H9 (cell line): ENCODE measurements at regions not wholly inside any gene's neighbourhood (a gene's known extent, or its start where the extent isn't known, plus 50 kb on each side); places are given as distances from the start of the nearest gene placed in this dataset.

Source experiments
- DNase-seq: peaks from one replicate; pipeline ENCODE4 v3.0.0-alpha.2; 2017
- H2AFZ ChIP-seq: one replicate; pipeline ENCODE4 v1.6.1; 2013; ENCODE audit warnings: mild to moderate bottlenecking, low read length, control low read depth, moderate library complexity
- H2AK5ac ChIP-seq: 2 replicates; pipeline ENCODE4 v1.6.1; 2013; ENCODE audit warnings: low read length, control low read depth, mixed read lengths; ENCODE audit not compliant: insufficient read length
- H2BK120ac ChIP-seq: one replicate; pipeline ENCODE4 v1.6.1; 2013; ENCODE audit warnings: low read depth, mild to moderate bottlenecking, low read length, control low read depth, inconsistent platforms; ENCODE audit not compliant: poor library complexity, severe bottlenecking
- H2BK12ac ChIP-seq: 2 replicates; pipeline ENCODE4 v1.6.1; 2013; ENCODE audit warnings: low read length, control low read depth, mixed read lengths, low read depth; ENCODE audit not compliant: insufficient read length
- H2BK15ac ChIP-seq: 2 replicates; pipeline ENCODE4 v1.6.1; 2013; ENCODE audit warnings: low read depth, low read length, control low read depth
- H2BK20ac ChIP-seq: one replicate; pipeline ENCODE4 v1.6.1; 2013; ENCODE audit warnings: low read depth, mild to moderate bottlenecking, low read length, control low read depth, inconsistent platforms; ENCODE audit not compliant: poor library complexity, severe bottlenecking
- H2BK5ac ChIP-seq: 2 replicates; pipeline ENCODE4 v1.6.1; 2013; ENCODE audit warnings: low read length, control low read depth, mixed read lengths; ENCODE audit not compliant: insufficient read length
- H3K14ac ChIP-seq: 2 replicates; pipeline ENCODE4 v1.6.1; 2013; ENCODE audit warnings: low read length, control low read depth; ENCODE audit not compliant: insufficient read depth
- H3K18ac ChIP-seq: 2 replicates; pipeline ENCODE4 v1.6.1; 2013; ENCODE audit warnings: low read depth, mild to moderate bottlenecking, mixed read lengths, low read length, control low read depth; ENCODE audit not compliant: insufficient read length
- H3K23ac ChIP-seq: 2 replicates; pipeline ENCODE4 v1.6.1; 2013; ENCODE audit warnings: low read length, control low read depth, mixed read lengths, low read depth; ENCODE audit not compliant: insufficient read length
- H3K23me2 ChIP-seq: 2 replicates; pipeline ENCODE4 v1.6.1; 2013; ENCODE audit warnings: low read depth, mild to moderate bottlenecking, mixed read lengths, low read length, control low read depth; ENCODE audit not compliant: insufficient read length, poor library complexity, severe bottlenecking
- H3K27ac ChIP-seq: 2 replicates; pipeline ENCODE4 v1.5.1; 2013; ENCODE audit warnings: low read length, control low read depth, mixed read lengths, low read depth; ENCODE audit not compliant: insufficient read length
- H3K27me3 ChIP-seq: 2 replicates; pipeline ENCODE4 v1.6.1; 2013; ENCODE audit warnings: low read length, control low read depth, inconsistent platforms; ENCODE audit not compliant: insufficient read depth
- H3K4ac ChIP-seq: 2 replicates; pipeline ENCODE4 v1.6.1; 2013; ENCODE audit warnings: low read depth, mild to moderate bottlenecking, control low read depth, inconsistent platforms, low read length, moderate library complexity
- H3K4me1 ChIP-seq: 2 replicates; pipeline ENCODE4 v1.6.1; 2013; ENCODE audit warnings: low read length, control low read depth, inconsistent platforms; ENCODE audit not compliant: insufficient read depth
- H3K4me2 ChIP-seq: 2 replicates; pipeline ENCODE4 v1.6.1; 2013; ENCODE audit warnings: low read length, control low read depth, mixed read lengths; ENCODE audit not compliant: insufficient read length, insufficient read depth
- H3K56ac ChIP-seq: 2 replicates; pipeline ENCODE4 v1.6.1; 2013; ENCODE audit warnings: low read depth, mild to moderate bottlenecking, mixed read lengths, low read length, control low read depth; ENCODE audit not compliant: insufficient read length
- H3K79me1 ChIP-seq: 2 replicates; pipeline ENCODE4 v1.6.1; 2013; ENCODE audit warnings: low read depth, mild to moderate bottlenecking, moderate library complexity, low read length, control low read depth, inconsistent platforms; ENCODE audit not compliant: insufficient read depth, poor library complexity, severe bottlenecking
- H3K79me2 ChIP-seq: 2 replicates; pipeline ENCODE4 v1.6.1; 2013; ENCODE audit warnings: low read length, control low read depth, inconsistent platforms; ENCODE audit not compliant: insufficient read depth
- H3K9ac ChIP-seq: 2 replicates; pipeline ENCODE4 v1.6.1; 2013; ENCODE audit warnings: low read length, control low read depth, mixed read lengths; ENCODE audit not compliant: insufficient read length; ENCODE audit errors: extremely low read depth
- H3K9me3 ChIP-seq: one replicate; pipeline ENCODE4 v1.6.1; 2013; ENCODE audit warnings: low read depth, low read length, inconsistent platforms; ENCODE audit not compliant: control insufficient read depth
- H3T11ph ChIP-seq: one replicate; pipeline ENCODE4 v1.6.1; 2013; ENCODE audit warnings: mild to moderate bottlenecking, low read length, control low read depth, inconsistent platforms
- H4K20me1 ChIP-seq: one replicate; pipeline ENCODE4 v1.6.1; 2013; ENCODE audit not compliant: control insufficient read depth, insufficient read length, insufficient read depth
- H4K5ac ChIP-seq: 2 replicates; pipeline ENCODE4 v1.6.1; 2013; ENCODE audit warnings: low read depth, mild to moderate bottlenecking, mixed read lengths, low read length, control low read depth; ENCODE audit not compliant: insufficient read length
- H4K8ac ChIP-seq: replicated peaks from 2 replicates; pipeline ENCODE4 v1.6.1; 2013; ENCODE audit warnings: low read length, control low read depth, mixed read lengths, low read depth; ENCODE audit not compliant: insufficient read length
- H4K91ac ChIP-seq: 2 replicates; pipeline ENCODE4 v1.6.1; 2013; ENCODE audit warnings: low read depth, mild to moderate bottlenecking, moderate library complexity, mixed read lengths, low read length, control low read depth; ENCODE audit not compliant: insufficient read length
- H3K27ac Mint-ChIP-seq, 3 experiments: 2 replicates in 2 of 3; 3 replicates in 1 of 3; pipeline ENCODE4 v1.8.0; 2020 to 2021; ENCODE audit warnings: mixed read lengths in 3 of 3, mild to moderate bottlenecking in 1 of 3, moderate library complexity in 1 of 3
- H3K27me3 Mint-ChIP-seq: 2 replicates; pipeline ENCODE4 v1.8.0; 2021; ENCODE audit warnings: low read depth, mild to moderate bottlenecking, moderate library complexity, mixed read lengths
- H3K36me3 Mint-ChIP-seq, 3 experiments: 2 replicates in 2 of 3; 3 replicates in 1 of 3; pipeline ENCODE4 v1.8.0; 2020 to 2021; ENCODE audit warnings: low read depth in 3 of 3, mixed read lengths in 3 of 3; ENCODE audit not compliant: insufficient read depth in 1 of 3
- H3K4me1 Mint-ChIP-seq, 2 experiments: 2 replicates each; pipeline ENCODE4 v1.8.0; 2020; ENCODE audit warnings: mixed read lengths in 2 of 2
- H3K4me3 Mint-ChIP-seq, 2 experiments: 2 replicates in 1 of 2; 3 replicates in 1 of 2; pipeline ENCODE4 v1.8.0; 2020 to 2021; ENCODE audit warnings: mild to moderate bottlenecking in 2 of 2, mixed read lengths in 2 of 2, moderate library complexity in 1 of 2
- H3K9me3 Mint-ChIP-seq, 2 experiments: 2 replicates in 1 of 2; 3 replicates in 1 of 2; pipeline ENCODE4 v1.8.0; 2020; ENCODE audit warnings: mild to moderate bottlenecking in 2 of 2, mixed read lengths in 2 of 2, moderate library complexity in 1 of 2
- CTCF ChIP-seq: fragments of 200-600 bp; sonication (generic); conservative IDR thresholded peaks from 3 replicates; pipeline ENCODE4 v1.8.0; 2021; ENCODE audit warnings: antibody characterized with exemption, mild to moderate bottlenecking
- WGBS: extraction: QIAGEN DNeasy Blood & Tissue Kit; methylation state at CpG from one replicate; pipeline ENCODE4 v1.1.7; 2013; ENCODE audit warnings: missing lambda C conversion rate, low lambda C conversion rate, mixed read lengths; ENCODE audit not compliant: insufficient read length; ENCODE audit errors: extremely low coverage; 5-methylcytosine and 5-hydroxymethylcytosine counted together

DNA sequence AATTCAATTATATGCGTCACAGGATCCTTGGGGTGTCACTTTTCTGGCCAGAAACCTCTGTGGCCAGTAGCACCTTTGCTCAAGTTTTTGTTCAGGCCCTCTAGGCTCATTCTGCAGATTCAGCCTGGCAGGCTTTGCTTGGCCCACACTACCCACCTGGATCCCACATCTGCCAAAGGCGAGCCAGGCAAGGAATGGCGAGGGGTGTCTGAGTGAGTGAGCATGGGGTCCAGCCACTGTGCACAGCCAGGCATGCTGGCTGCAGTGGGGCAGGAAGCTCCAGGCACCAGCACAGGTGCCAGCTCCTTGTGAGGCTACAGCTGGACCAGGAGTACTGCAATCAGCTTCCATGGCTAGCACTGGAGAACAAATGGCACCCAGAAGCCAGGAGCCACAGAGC lies 914.9 kb downstream of the FSTL5 start:
- H3K4me1 Mint-ChIP-seq = no peaks in the 10 kb centered on the region
- H2AK5ac ChIP-seq = no peak overlapping the region
- no peak overlapping the region for H4K91ac ChIP-seq
- no peak for DNase-seq
- no peaks in the 10 kb centered on the region for H3K27me3 Mint-ChIP-seq
- no peaks in the 10 kb centered on the region for H3K27me3 ChIP-seq
- H3K9ac ChIP-seq = no peak overlapping the region
- no peaks in the 10 kb centered on the region for H3K9me3 ChIP-seq
- H3K18ac ChIP-seq = no peak overlapping the region
- TF ChIP-seq CTCF = no peak
- no peaks in the 10 kb centered on the region for H3K79me2 ChIP-seq
- H2BK15ac ChIP-seq = no peak overlapping the region
- H4K5ac ChIP-seq = no peak overlapping the region
- H3K4me1 ChIP-seq = no peaks in the 10 kb centered on the region
- no peak overlapping the region for H3K4me2 ChIP-seq
- WGBS = no CpG with 5 or more reads among the region's 3 CpGs
- no peak overlapping the region for H3K56ac ChIP-seq
- H3K27ac ChIP-seq = no peak overlapping the region
- no peak overlapping the region for H3T11ph ChIP-seq
- H2BK20ac ChIP-seq = no peak overlapping the region
- no peak overlapping the region for H2BK120ac ChIP-seq
- H2BK5ac ChIP-seq = no peak overlapping the region
- no peaks in the 10 kb centered on the region for H3K23me2 ChIP-seq
- H3K4ac ChIP-seq = no peak overlapping the region
- no peak overlapping the region for H3K23ac ChIP-seq
- peaks cover 2 to 22% (median 9%) of the 10 kb centered on the region in 3 experiments; a peak in 6 of 7 replicates for H3K36me3 Mint-ChIP-seq
- no peak overlapping the region for H3K27ac Mint-ChIP-seq
- no peak overlapping the region for H2AFZ ChIP-seq
- H3K14ac ChIP-seq = no peak overlapping the region
- peaks cover 10 to 26% of the 10 kb centered on the region in 2 experiments; a peak in 4 of 5 replicates for H3K9me3 Mint-ChIP-seq
- H4K20me1 ChIP-seq = no peaks in the 10 kb centered on the region
- H4K8ac ChIP-seq = no peak overlapping the region
- no peak overlapping the region for H3K4me3 Mint-ChIP-seq
- no peaks in the 10 kb centered on the region for H3K79me1 ChIP-seq
- no peak overlapping the region for H2BK12ac ChIP-seq
